ENCODE measurements at regions not wholly inside any gene's neighbourhood (a gene's known extent, or its start where the extent isn't known, plus 50 kb on each side); places are given as distances from the start of the nearest gene placed in this dataset.

DNA sequence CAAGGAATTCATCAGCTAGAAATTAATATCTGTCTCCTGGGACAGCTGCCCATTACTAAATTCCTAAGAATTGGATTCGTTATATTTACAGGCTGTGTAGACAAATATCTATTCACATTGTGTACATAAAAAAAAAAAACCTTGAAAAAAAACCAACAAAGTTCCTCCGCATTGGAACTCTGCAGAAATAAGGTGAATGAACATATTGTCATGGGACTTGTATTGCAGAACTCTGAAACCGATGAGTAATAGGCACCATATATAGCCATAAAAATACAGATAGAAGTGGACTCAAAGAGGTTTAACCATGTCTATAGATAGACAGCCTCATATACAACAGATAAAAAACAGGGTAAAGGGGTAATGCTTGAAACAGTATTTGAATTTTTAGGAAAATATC, 909.9 kb upstream of the CHAC2 start:
- DNase-seq (ENCODE audit: low read depth), result no peak

GRCh38 chr2:52852006-52852405, 915.6 kb upstream of the CHAC2 start:
- no peak for DNase-seq (ENCODE audit: low read depth)

DNA sequence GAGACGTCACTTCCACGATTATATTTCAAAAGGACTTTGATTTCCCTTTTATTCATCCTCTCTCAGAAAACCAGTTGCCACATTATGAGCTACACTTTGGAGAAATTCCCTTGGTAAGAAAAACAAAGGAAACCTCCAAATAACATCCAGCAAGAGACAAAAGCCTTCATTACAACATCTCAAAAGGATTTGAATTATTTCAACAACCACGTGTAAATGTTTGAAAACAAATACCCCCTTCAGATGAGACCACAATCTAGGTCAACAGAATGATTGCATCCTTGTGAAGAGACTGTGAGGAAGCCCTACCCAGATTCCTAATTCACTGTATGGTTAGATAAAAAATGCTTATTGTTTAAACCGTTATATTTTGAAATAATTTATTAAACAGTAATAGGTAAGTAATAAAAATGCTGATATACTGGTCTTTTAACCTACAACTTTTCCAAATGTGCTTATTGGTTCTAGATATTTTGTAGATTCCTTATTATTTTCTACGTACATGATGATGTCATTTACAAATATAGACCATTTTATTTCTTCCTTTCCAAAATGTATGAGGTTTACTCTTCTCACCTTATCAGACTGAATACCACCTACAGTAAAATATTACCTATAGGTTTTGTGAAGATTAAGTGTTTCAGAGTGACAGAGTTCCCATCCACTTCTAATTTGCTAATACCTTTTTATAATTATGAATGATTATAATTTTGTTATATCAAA, 922.7 kb upstream of the CHAC2 start:
- no peak for DNase-seq (ENCODE audit: low read depth)

DNA sequence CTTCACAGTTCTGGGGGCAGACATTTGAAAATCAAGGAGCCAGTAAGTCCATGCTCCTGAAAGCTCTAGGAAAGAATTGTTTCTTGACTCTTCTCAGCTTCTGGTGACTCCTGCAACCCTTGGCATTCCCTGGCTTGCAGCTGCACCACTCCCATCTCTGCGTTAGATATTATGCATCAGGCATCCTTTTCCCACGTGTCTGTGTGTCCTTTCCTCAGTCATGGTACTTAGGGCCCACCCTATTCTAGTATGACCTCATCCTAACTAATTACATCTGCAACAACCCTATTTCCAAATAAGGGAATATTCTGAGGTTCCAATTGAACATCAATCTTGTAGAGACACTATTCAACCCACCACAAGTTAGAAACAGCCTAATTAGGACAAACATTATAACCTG, 931.7 kb upstream of the CHAC2 start:
- no peak for DNase-seq (ENCODE audit: low read depth)

DNA sequence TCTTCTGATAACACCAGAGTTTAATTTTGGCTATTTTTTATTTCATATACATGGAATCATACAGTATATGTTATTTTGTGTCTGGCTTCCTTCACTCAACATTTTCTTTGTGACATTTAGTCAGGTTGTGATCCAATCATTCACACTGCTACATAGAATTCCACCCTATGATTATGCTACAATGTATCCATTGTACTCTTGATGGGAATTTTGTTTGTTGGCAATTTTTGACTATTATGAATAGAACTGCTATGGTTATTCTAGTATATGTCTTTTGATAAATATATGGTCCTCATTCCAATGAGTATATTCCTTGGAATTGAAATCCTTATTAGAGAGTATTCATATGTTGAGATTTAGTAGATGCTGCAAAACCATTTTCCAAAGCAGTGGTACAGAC, 936.4 kb upstream of the CHAC2 start:
- no peak for DNase-seq (ENCODE audit: low read depth)

DNA sequence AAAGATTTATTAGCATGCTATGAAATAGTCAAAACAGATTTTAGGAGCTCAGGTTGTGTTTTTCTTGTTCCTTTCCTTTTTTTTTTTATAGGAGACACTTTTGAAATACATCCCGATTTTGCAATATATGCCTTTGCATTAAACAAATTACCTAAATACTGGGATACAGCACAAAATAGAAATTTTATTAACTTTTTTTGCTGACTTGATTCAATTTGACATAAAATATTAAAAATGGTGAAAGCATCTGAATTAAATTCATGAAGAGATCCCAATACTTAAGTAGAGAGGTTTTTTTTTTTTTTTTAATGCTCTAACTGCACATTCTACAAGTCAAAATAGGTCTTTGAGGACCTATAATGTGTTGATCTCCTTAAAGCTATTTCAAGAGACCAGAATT, 939.5 kb upstream of the CHAC2 start:
- no peak for DNase-seq (ENCODE audit: low read depth)

- no peak for DNase-seq (ENCODE audit: low read depth)
These were observed 946.0 kb upstream of the CHAC2 start for GRCh38 chr2:52821631-52822030.

- DNase-seq (ENCODE audit: low read depth), result no peak
These were observed 948.6 kb upstream of the CHAC2 start for GRCh38 chr2:52818958-52819357.

DNA sequence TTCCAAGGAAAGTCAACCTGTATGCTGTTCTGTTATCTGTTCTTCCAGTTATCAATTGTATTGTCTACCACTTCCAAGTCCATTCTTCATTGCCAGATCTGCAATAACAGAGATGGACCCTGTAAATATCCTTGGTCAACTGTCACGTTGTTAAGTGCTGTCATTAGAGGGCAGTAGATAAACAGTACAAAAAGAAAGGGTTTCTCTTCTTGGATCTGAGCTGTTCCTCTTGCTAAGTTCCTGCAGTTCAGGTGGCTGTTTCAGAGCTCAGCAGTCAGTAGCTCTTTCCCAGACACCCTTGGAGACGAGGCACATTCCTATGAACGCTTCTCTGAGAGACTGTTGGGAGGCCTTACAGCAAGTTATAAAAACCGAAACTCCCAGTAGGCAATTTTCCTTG, 957.1 kb upstream of the CHAC2 start:
- DNase-seq (ENCODE audit: low read depth), result peak; percentile 26

DNA sequence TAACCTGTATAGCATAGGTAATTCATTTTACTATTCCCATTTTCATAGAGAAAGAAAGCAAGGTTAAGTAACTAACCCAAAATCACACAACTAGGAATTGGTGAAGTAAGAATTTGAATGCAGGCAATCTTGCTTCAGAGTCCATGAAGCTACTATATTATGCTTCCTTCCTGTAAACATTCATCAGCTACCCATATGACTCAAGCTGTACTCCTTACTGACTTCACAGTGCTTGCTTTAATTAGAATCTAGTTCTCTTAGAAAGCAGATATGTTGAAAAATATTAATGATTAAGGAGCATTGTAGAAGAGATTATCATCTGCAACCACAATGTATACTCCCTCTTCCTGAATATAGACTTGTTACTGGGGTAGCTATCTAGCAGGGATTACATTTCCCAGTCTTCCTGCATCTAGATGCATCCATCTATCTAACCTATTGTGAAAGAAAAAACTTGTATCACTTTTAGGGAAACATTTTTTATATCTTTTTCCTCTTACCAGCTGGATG, 961.6 kb upstream of the CHAC2 start:
- no peak for DNase-seq (ENCODE audit: low read depth)

DNA sequence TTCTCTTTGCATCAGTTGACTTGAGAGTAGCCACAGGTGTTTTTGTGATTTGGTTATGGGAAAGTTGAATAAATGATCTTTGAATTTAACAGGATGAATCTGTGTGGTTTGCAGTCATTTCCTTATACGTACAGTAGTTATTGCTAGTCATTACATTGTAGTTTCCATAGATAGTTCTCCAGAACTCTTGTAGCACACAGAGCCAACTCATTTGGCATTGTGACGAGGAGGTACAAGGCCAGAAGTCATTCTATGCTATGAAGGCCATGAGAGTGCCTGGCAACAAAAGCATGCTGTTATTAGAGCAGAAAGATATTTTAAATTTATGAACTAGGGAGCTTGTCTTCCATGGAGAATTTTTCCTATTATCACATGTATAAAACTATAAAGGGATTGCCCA, 973.0 kb upstream of the CHAC2 start:
- DNase-seq (ENCODE audit: low read depth), result no peak

DNA sequence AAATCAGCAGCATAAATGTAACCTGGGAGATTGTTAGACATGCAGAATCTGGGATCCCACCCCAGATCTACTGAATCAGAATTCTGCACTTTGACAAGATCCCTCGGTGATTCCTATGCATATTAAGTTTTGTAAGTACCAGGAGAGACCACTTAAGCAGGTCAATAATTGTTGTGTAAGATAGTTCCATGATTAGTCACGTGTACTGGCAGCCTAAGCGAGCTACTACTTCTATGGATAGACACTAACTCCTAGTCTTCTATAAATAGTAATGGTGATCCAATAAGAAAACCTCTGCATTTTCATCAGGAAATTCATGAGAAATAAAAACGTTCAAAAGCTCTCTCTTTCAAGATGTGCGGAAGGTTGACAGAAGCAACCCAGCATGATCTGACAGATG, 988.2 kb upstream of the CHAC2 start:
- no peak for DNase-seq (ENCODE audit: low read depth)

DNA sequence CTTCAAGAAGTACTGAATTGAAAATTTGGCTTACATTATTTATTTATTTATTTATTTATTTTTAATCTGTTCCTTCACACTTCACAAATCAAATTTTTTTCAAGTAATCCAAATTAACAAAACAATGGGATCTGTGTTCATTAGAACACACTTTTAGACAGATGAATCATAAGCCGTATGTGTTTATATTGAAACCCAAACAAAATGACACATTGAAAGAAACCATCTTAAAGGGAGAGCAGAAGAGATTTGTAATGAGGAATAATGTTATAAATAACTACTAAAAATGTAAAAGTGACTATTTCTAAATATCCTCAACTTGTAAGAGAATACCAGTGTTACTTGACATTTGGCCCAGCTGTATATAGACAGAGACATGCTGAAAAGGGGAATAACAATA, 991.0 kb upstream of the CHAC2 start:
- no peak for DNase-seq (ENCODE audit: low read depth)

- no peak for DNase-seq (ENCODE audit: low read depth)
These were observed 991.9 kb upstream of the CHAC2 start for GRCh38 chr2:52775674-52776073.

GRCh38 chr2:52765735-52766134, 1001.9 kb upstream of the CHAC2 start:
- no peak for DNase-seq (ENCODE audit: low read depth)

DNA sequence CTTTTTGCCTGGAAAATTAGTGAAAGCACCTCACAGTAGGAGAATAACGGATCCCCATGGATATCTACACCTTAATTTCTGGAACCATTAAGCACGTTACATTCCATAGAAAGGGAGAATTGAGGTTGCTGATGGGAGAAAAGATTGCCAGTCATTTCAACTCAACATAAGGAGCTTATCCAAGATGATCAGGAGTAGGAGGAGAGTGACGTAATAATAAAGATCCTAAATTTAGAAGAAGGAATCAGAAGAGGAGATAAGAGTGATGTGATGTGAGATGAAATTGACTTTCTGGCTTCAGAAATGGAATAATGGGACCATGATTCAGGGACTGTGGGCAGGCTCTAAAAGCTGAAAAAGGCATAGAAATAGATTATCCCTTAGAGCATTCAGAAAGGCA, 1017.8 kb upstream of the CHAC2 start:
- DNase-seq (ENCODE audit: low read depth), result no peak

- DNase-seq (ENCODE audit: low read depth), result no peak
These were observed 1022.5 kb upstream of the CHAC2 start for GRCh38 chr2:52745144-52745543.

- DNase-seq (ENCODE audit: low read depth), result no peak
These were observed 1034.7 kb upstream of the CHAC2 start for GRCh38 chr2:52732849-52733395.

DNA sequence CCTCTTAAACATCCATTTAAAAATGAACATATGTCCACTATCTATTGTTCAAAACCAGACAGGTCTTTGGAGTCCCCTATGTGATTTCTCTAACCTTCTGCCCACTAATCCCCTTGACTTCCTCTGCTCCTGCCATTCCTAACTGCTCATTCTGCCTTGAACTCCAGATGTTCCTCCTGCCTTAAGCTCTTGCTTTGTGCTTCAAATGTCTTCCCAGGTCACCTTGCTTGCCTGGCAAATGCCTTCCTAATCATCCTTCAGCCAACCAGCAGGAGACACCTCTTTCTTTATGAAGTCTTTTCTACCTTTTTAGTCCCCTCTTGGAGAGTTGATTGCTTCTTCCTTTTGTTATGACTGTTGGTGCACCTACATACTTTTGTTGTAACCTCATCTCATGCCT, 1043.0 kb upstream of the CHAC2 start:
- DNase-seq (ENCODE audit: low read depth), result no peak

DNA sequence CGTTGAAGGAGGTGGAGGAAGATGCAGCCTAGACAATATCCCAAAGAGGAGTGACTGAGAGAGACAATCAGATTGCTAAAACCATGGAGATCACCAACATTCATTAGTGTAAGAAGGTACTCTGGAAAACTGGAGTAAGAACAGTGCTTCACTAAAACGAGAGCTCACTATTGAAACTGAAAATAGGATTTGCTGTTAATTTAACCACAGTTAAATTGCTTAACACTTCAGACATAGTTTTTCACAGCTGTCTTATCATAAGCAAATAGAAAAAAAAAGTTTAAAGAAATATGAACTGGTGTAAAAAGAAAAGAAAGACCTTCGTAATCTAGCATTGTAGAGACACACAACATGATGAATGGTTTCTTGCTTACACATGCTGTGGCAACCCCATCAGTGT, 1049.8 kb upstream of the CHAC2 start:
- no peak for DNase-seq (ENCODE audit: low read depth)

DNA sequence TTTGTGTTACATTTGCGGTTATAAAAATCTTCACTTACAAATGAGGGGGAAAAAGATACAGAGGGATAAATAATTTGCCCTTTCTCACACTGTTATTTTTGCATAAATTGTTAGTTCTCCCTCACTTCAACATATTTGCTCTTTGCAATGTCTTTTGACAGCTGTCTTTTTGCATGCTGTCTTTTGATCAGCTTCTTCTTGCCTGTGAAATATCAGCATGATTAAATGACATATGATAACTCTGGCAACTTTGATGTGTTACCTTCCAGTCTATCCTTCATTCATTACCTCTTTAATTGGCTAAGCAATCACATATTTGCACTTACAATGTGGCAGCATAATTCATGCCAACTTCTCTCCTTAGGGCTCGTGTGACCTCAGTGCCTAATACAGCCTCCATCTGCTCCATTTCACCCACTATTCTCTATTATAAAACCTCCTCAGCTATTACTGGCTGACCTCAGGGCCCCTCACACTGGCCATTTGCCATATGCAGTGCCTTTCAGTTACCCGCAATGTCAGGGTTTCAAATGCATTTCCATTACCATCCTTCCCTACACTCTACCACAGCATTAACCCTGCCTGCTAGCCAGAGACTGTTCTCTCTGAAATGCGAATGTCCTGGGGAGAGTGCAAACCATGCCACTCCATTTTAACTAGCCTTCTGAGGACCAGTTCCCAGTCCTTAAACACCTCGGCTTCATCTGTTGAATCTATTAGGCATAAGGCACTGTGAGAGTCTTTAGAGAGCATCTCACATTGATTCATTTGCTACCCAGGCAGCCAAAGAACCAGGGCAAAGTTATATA, 1056.6 kb upstream of the CHAC2 start:
- DNase-seq (ENCODE audit: low read depth), result no peak

GRCh38 chr2:52704251-52704650, 1063.4 kb upstream of the CHAC2 start:
- no peak for DNase-seq (ENCODE audit: low read depth)

DNA sequence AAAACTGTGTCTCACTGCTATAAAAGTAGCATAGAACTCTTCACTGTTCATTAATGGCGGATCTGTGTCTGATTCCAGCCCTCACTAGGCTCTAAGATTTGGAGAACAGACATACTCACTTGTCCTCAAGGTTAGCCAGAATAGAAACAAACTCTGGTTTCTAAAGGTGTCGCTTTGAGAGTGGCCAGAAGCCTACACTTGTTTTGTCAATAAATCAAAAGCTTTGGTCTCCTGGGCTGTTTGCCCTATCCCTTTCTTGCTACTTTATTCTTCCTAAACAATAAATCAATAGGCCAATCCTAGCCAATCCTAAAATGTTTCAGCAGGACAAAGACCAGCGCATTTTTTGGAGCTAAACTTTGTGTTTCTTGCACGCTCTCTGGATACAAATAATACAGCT, 1064.6 kb upstream of the CHAC2 start:
- no peak for DNase-seq (ENCODE audit: low read depth)
